Naive thymus-derived CD4-positive, alpha-beta T cell (primary cell): ENCODE measurements at regions not wholly inside any gene's neighbourhood (a gene's known extent, or its start where the extent isn't known, plus 50 kb on each side); places are given as distances from the start of the nearest gene placed in this dataset.

ENCODE experiments used
- ATAC-seq: fragments of 150-1000 bp; cut with Tn5 transposase; 2 replicates; pipeline ENCODE4 v1.10.0; 2021; ENCODE audit warnings: mild to moderate bottlenecking, moderate library complexity
- CTCF ChIA-PET: fragments of 350-600 bp; sonication (Branson Sonifier 250); formaldehyde crosslinking; loops from one replicate; lab custom pipeline; 2021; ENCODE audit warnings: antibody characterized with exemption; lab: Charles Lee
- POLR2A ChIA-PET: fragments of 350-600 bp; sonication (Branson Sonifier 250); formaldehyde crosslinking; loops from one replicate; lab custom pipeline; 2021; ENCODE audit warnings: antibody characterized with exemption, inconsistent platforms; lab: Charles Lee
- DNase-seq, 9 donors: peaks; one replicate each; pipeline versions ENCODE4 v3.0.0 to v3.0.0-alpha.2; 2020 to 2022; ENCODE audit warnings: mixed read lengths in 1 of 9
- H3K27ac ChIP-seq: one replicate; pipeline ENCODE4 v1.7.0; 2013; ENCODE audit warnings: mild to moderate bottlenecking, low read depth, low read length, moderate library complexity
- H3K27me3 ChIP-seq, 2 donors: one replicate each; pipeline ENCODE4 v1.7.0; 2013; ENCODE audit warnings: low read length in 2 of 2, mild to moderate bottlenecking in 2 of 2, moderate library complexity in 2 of 2; ENCODE audit not compliant: control insufficient read depth in 2 of 2, insufficient read depth in 2 of 2
- H3K36me3 ChIP-seq, 3 experiments: 1 replicate in 2 of 3; 2 replicates in 1 of 3; pipeline ENCODE4 v1.7.0; 2013; ENCODE audit warnings: low read length in 3 of 3, mild to moderate bottlenecking in 3 of 3, moderate library complexity in 1 of 3; ENCODE audit not compliant: insufficient read depth in 3 of 3, control insufficient read depth in 2 of 3
- H3K4me1 ChIP-seq, 2 donors: one replicate each; pipeline ENCODE4 v1.7.0; 2013; ENCODE audit warnings: low read length in 2 of 2, mild to moderate bottlenecking in 2 of 2, moderate library complexity in 1 of 2; ENCODE audit not compliant: control insufficient read depth in 2 of 2, insufficient read depth in 2 of 2
- H3K4me3 ChIP-seq: 2 replicates; pipeline ENCODE4 v1.7.0; 2013; ENCODE audit warnings: mild to moderate bottlenecking, low read length
- H3K9me3 ChIP-seq, 3 experiments: 1 replicate in 2 of 3; 2 replicates in 1 of 3; pipeline ENCODE4 v1.7.0; 2013; ENCODE audit warnings: low read length in 3 of 3; ENCODE audit not compliant: control insufficient read depth in 2 of 3
- H3K27ac Mint-ChIP-seq, 9 donors: one replicate each; pipeline ENCODE4 v1.8.0; 2020 to 2022; ENCODE audit warnings: mixed read lengths in 9 of 9, mild to moderate bottlenecking in 8 of 9, moderate library complexity in 5 of 9, inconsistent platforms in 2 of 9
- H3K27me3 Mint-ChIP-seq, 5 donors: one replicate each; pipeline ENCODE4 v1.8.0; 2021 to 2022; ENCODE audit warnings: mixed read lengths in 5 of 5, mild to moderate bottlenecking in 1 of 5
- H3K36me3 Mint-ChIP-seq, 5 donors: one replicate each; pipeline ENCODE4 v1.8.0; 2020 to 2022; ENCODE audit warnings: mixed read lengths in 5 of 5, mild to moderate bottlenecking in 3 of 5, inconsistent platforms in 1 of 5
- H3K4me1 Mint-ChIP-seq, 7 donors: one replicate each; pipeline ENCODE4 v1.8.0; 2020 to 2022; ENCODE audit warnings: mixed read lengths in 7 of 7, mild to moderate bottlenecking in 3 of 7, inconsistent platforms in 1 of 7
- H3K4me3 Mint-ChIP-seq, 10 donors: one replicate each; pipeline ENCODE4 v1.8.0; 2020 to 2022; ENCODE audit warnings: mild to moderate bottlenecking in 10 of 10, mixed read lengths in 10 of 10, moderate library complexity in 6 of 10, inconsistent platforms in 2 of 10
- H3K9me3 Mint-ChIP-seq, 11 donors: one replicate each; pipeline ENCODE4 v1.8.0; 2020 to 2022; ENCODE audit warnings: mixed read lengths in 11 of 11, mild to moderate bottlenecking in 4 of 11, inconsistent platforms in 1 of 11, moderate library complexity in 1 of 11
- intact Hi-C, 2 donors: fragments of 100-400 bp; cut with micrococcal nuclease; formaldehyde crosslinking; loops; one replicate each; pipeline ENCODE4 v1.15.1; 2023

- no peak overlapping the region for H3K27ac ChIP-seq
- H3K4me3 ChIP-seq, result no peak overlapping the region
- Mint-ChIP-seq H3K36me3 (no peaks in the 10 kb centered on the region), H3K4me3 (no peak overlapping the region), H3K27me3 (peaks cover 3 to 37% (median 19%) of the 10 kb centered on the region in 5 donors), H3K9me3 (peaks cover 0 to 2% (median 0%) of the 10 kb centered on the region in 11 donors), H3K27ac (no peak overlapping the region), H3K4me1 (no peaks in the 10 kb centered on the region)
- peaks cover 0 to 4% of the 10 kb centered on the region in 2 donors for H3K27me3 ChIP-seq
- intact Hi-C loops, result no loop called here
- H3K9me3 ChIP-seq, result no peaks in the 10 kb centered on the region
- POLR2A ChIA-PET, result no interaction called here
- CTCF ChIA-PET, result no interaction called here
- H3K4me1 ChIP-seq, result no peaks in the 10 kb centered on the region
- ATAC-seq, result no peak
- H3K36me3 ChIP-seq, result no peaks in the 10 kb centered on the region
- no peak for DNase-seq
Observed at GRCh38 chr13:91219201-91219600, 128.3 kb upstream of the MIR17HG start.

- H3K4me3 Mint-ChIP-seq, result no peak overlapping the region
- CTCF ChIA-PET, result no interaction called here
Observed at GRCh38 chr13:91220872-91221271, 126.6 kb upstream of the MIR17HG start.

GRCh38 chr13:91228108-91228507, 119.4 kb upstream of the MIR17HG start:
- Mint-ChIP-seq H3K36me3 (no peaks in the 10 kb centered on the region), H3K9me3 (peaks cover 0 to 2% (median 0%) of the 10 kb centered on the region in 11 donors), H3K4me1 (peaks cover 0 to 2% (median 0%) of the 10 kb centered on the region in 7 donors), H3K27me3 (peaks cover 0 to 11% (median 0%) of the 10 kb centered on the region in 5 donors), H3K27ac (no peak overlapping the region), H3K4me3 (no peak overlapping the region)
- intact Hi-C loops, result no loop called here
- Histone ChIP-seq H3K27me3 (peaks cover 0 to 3% of the 10 kb centered on the region in 2 donors), H3K27ac (no peak overlapping the region), H3K36me3 (no peaks in the 10 kb centered on the region), H3K4me3 (no peak overlapping the region), H3K9me3 (no peaks in the 10 kb centered on the region), H3K4me1 (no peaks in the 10 kb centered on the region)
- CTCF ChIA-PET, result no interaction called here
- POLR2A ChIA-PET, result interaction anchor here (0.6 kb wide), 1 partner anchor 17 kb away, joined by 3 read pairs; no protein-coding TSS in a partner anchor
- DNase-seq (no peak), ATAC-seq (no peak)

More at GRCh38 chr13:91220872-91221271, 126.6 kb upstream of the MIR17HG start:
- Histone ChIP-seq H3K27me3 (peaks cover 0 to 4% of the 10 kb centered on the region in 2 donors), H3K36me3 (no peaks in the 10 kb centered on the region), H3K9me3 (no peaks in the 10 kb centered on the region), H3K4me1 (no peaks in the 10 kb centered on the region), H3K4me3 (no peak overlapping the region), H3K27ac (no peak overlapping the region)
- Mint-ChIP-seq H3K9me3 (peaks cover 0 to 2% (median 0%) of the 10 kb centered on the region in 11 donors), H3K4me1 (no peaks in the 10 kb centered on the region), H3K27ac (no peak overlapping the region), H3K36me3 (no peaks in the 10 kb centered on the region), H3K27me3 (peaks cover 0 to 32% (median 14%) of the 10 kb centered on the region in 5 donors)
- ATAC-seq, result no peak
- intact Hi-C loops, result no loop called here
- no peak for DNase-seq
- POLR2A ChIA-PET, result no interaction called here

GRCh38 chr13:91228940-91229339, 118.5 kb upstream of the MIR17HG start:
- no peak overlapping the region for H3K4me3 Mint-ChIP-seq
- ATAC-seq, result no peak

GRCh38 chr13:91232716-91233115, 114.8 kb upstream of the MIR17HG start:
- POLR2A ChIA-PET, result no interaction called here
- CTCF ChIA-PET, result no interaction called here

More at GRCh38 chr13:91228940-91229339, 118.5 kb upstream of the MIR17HG start:
- Histone ChIP-seq H3K27ac (no peak overlapping the region), H3K9me3 (no peaks in the 10 kb centered on the region), H3K27me3 (peaks cover 0 to 3% of the 10 kb centered on the region in 2 donors), H3K4me1 (no peaks in the 10 kb centered on the region), H3K36me3 (no peaks in the 10 kb centered on the region), H3K4me3 (no peak overlapping the region)
- H3K9me3 Mint-ChIP-seq, result peaks cover 0 to 2% (median 0%) of the 10 kb centered on the region in 11 donors
- peaks cover 0 to 2% (median 0%) of the 10 kb centered on the region in 7 donors for H3K4me1 Mint-ChIP-seq
- intact Hi-C loops, result no loop called here
- H3K27me3 Mint-ChIP-seq, result peaks cover 0 to 11% (median 0%) of the 10 kb centered on the region in 5 donors
- CTCF ChIA-PET, result no interaction called here
- POLR2A ChIA-PET, result interaction anchor here (0.5 to 0.6 kb wide), 2 partner anchors 15 to 16 kb away, joined by 3 read pairs; no protein-coding TSS in a partner anchor
- no peaks in the 10 kb centered on the region for H3K36me3 Mint-ChIP-seq
- H3K27ac Mint-ChIP-seq, result no peak overlapping the region
- no peak for DNase-seq

GRCh38 chr13:91233291-91233690, 114.2 kb upstream of the MIR17HG start:
- Mint-ChIP-seq H3K27ac (no peak overlapping the region), H3K27me3 (no peaks in the 10 kb centered on the region), H3K4me3 (no peak overlapping the region), H3K36me3 (no peaks in the 10 kb centered on the region), H3K4me1 (peaks cover 0 to 2% (median 0%) of the 10 kb centered on the region in 7 donors), H3K9me3 (peaks cover 0 to 2% (median 0%) of the 10 kb centered on the region in 11 donors)
- intact Hi-C loops, result no loop called here
- Histone ChIP-seq H3K9me3 (no peaks in the 10 kb centered on the region), H3K4me3 (no peak overlapping the region), H3K4me1 (no peaks in the 10 kb centered on the region), H3K27me3 (peaks cover 0 to 3% of the 10 kb centered on the region in 2 donors), H3K27ac (no peak overlapping the region), H3K36me3 (no peaks in the 10 kb centered on the region)
- ChIA-PET POLR2A (no interaction called here), CTCF (no interaction called here)
- DNase-seq (no peak), ATAC-seq (no peak)

More at GRCh38 chr13:91232716-91233115, 114.8 kb upstream of the MIR17HG start:
- no peaks in the 10 kb centered on the region for H3K36me3 ChIP-seq
- H3K36me3 Mint-ChIP-seq, result no peaks in the 10 kb centered on the region
- H3K4me3 Mint-ChIP-seq, result no peak overlapping the region
- no peak overlapping the region for H3K27ac ChIP-seq
- peaks cover 0 to 3% of the 10 kb centered on the region in 2 donors for H3K27me3 ChIP-seq
- H3K27ac Mint-ChIP-seq, result no peak overlapping the region
- H3K9me3 ChIP-seq, result no peaks in the 10 kb centered on the region
- peaks cover 0 to 2% (median 0%) of the 10 kb centered on the region in 7 donors for H3K4me1 Mint-ChIP-seq
- H3K9me3 Mint-ChIP-seq, result peaks cover 0 to 2% (median 0%) of the 10 kb centered on the region in 11 donors
- ATAC-seq (no peak), DNase-seq (no peak)
- no peaks in the 10 kb centered on the region for H3K4me1 ChIP-seq
- intact Hi-C loops, result no loop called here
- H3K4me3 ChIP-seq, result no peak overlapping the region
- no peaks in the 10 kb centered on the region for H3K27me3 Mint-ChIP-seq

- Histone ChIP-seq H3K4me3 (no peak overlapping the region), H3K9me3 (no peaks in the 10 kb centered on the region), H3K4me1 (no peaks in the 10 kb centered on the region), H3K36me3 (no peaks in the 10 kb centered on the region), H3K27ac (no peak overlapping the region), H3K27me3 (no peaks in the 10 kb centered on the region)
- no peak overlapping the region for H3K27ac Mint-ChIP-seq
- DNase-seq (no peak), ATAC-seq (no peak)
- peaks cover 0 to 8% (median 3%) of the 10 kb centered on the region in 5 donors for H3K27me3 Mint-ChIP-seq
- H3K9me3 Mint-ChIP-seq, result peaks cover 0 to 2% (median 0%) of the 10 kb centered on the region in 11 donors
- H3K4me3 Mint-ChIP-seq, result no peak overlapping the region
- H3K4me1 Mint-ChIP-seq, result no peaks in the 10 kb centered on the region
- intact Hi-C loops, result no loop called here
- POLR2A ChIA-PET, result no interaction called here
- CTCF ChIA-PET, result no interaction called here
- H3K36me3 Mint-ChIP-seq, result no peaks in the 10 kb centered on the region
Observed at GRCh38 chr13:91236182-91236581, 111.3 kb upstream of the MIR17HG start.
